Esophagus squamous epithelium (tissue), 5 donors: ENCODE measurements at regions not wholly inside any gene's neighbourhood (a gene's known extent, or its start where the extent isn't known, plus 50 kb on each side); places are given as distances from the start of the nearest gene placed in this dataset.

Experiments used
- DNase-seq: peaks from one replicate; lab custom pipeline; 2025; lab: John Stamatoyannopoulos, UW
- H3K27ac ChIP-seq, 4 donors: fragments of 200-600 bp; sonication (generic); one replicate each; pipeline ENCODE4 v1.5.1; 2016 to 2019; ENCODE audit warnings: mild to moderate bottlenecking in 1 of 4
- H3K27me3 ChIP-seq, 4 donors: fragments of 200-600 bp; sonication (generic); 1 replicate in 3 of 4; 2 replicates in 1 of 4; pipeline versions ENCODE4 v1.5.1 to v1.6.0; 2017 to 2021; ENCODE audit warnings: antibody characterized with exemption in 1 of 4
- H3K36me3 ChIP-seq, 3 donors: fragments of 200-600 bp; sonication (generic); one replicate each; pipeline ENCODE4 v1.5.1; 2016 to 2019
- H3K4me1 ChIP-seq, 3 donors: fragments of 200-600 bp; sonication (generic); one replicate each; pipeline ENCODE4 v1.5.1; 2017 to 2019
- H3K4me3 ChIP-seq, 4 donors: fragments of 200-600 bp; sonication (generic); 1 replicate in 3 of 4; 2 replicates in 1 of 4; pipeline ENCODE4 v1.5.1; 2016 to 2019; ENCODE audit warnings: mild to moderate bottlenecking in 2 of 4, moderate library complexity in 1 of 4
- H3K9me3 ChIP-seq, 3 donors: fragments of 200-600 bp; sonication (generic); one replicate each; pipeline ENCODE4 v1.5.1; 2016 to 2019
- POLR2A ChIP-seq, 4 donors: fragments of 450-650 bp; IDR thresholded peaks; one replicate each; pipeline ENCODE4 v1.6.1; 2017; ENCODE audit warnings: antibody characterized with exemption in 4 of 4, mild to moderate bottlenecking in 4 of 4, moderate library complexity in 3 of 4
- WGBS, 2 donors: methylation state at CpG; one replicate each; pipeline ENCODE4 v1.1.5; 2018; 5-methylcytosine and 5-hydroxymethylcytosine counted together
- intact Hi-C: fragments of 100-400 bp; cut with DNase I; formaldehyde crosslinking; loops from one replicate; pipeline ENCODE4 v1.15.0; 2022
- TF ChIP-seq, protein P1 (sequence below), 6 experiments: fragments of 450-650 bp in 4 of 6; fragments of 200-600 bp in 2 of 6; sonication (generic) in 2 of 6; IDR thresholded peaks; one replicate each; pipeline ENCODE4 v1.5.1; 2016 to 2019; ENCODE audit warnings: antibody characterized with exemption in 6 of 6, mild to moderate bottlenecking in 4 of 6, moderate library complexity in 4 of 6
- donor health status: DM: yes; HTN: yes; CAD: no.

DNA sequence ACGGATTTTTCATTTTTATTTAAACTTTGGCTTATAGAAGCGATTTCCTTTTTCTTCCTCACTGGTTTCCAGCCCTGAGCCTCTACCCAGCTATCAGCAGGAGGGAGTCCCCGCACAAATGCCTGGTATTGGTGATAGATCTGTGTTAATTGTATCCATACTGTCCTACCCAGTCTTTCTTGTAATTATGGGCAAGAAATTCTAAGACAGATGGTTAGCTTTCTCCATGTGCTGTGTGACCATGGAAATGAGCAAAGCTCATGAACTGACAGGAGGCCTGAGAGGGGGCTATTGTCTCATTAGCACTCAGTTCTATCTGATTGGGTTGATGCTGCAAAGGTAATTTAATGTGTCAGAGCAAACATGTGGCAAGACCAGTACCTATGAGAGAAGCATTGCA is 108.1 kb upstream of the IVNS1ABP start:
- WGBS, 2 donors = 92 to 95% methylated on average over 3 of the region's 3 CpGs
- no peaks in the 10 kb centered on the region for H3K36me3 ChIP-seq
- peaks cover 0 to 5% (median 0%) of the 10 kb centered on the region in 3 donors for H3K4me1 ChIP-seq
- no peaks in the 10 kb centered on the region for H3K27me3 ChIP-seq
- no peak overlapping the region for H3K27ac ChIP-seq
- DNase-seq = no peak
- no peak overlapping the region for H3K4me3 ChIP-seq
- intact Hi-C loops = no loop called here
- H3K9me3 ChIP-seq = no peaks in the 10 kb centered on the region
- TF ChIP-seq, protein P1, sequence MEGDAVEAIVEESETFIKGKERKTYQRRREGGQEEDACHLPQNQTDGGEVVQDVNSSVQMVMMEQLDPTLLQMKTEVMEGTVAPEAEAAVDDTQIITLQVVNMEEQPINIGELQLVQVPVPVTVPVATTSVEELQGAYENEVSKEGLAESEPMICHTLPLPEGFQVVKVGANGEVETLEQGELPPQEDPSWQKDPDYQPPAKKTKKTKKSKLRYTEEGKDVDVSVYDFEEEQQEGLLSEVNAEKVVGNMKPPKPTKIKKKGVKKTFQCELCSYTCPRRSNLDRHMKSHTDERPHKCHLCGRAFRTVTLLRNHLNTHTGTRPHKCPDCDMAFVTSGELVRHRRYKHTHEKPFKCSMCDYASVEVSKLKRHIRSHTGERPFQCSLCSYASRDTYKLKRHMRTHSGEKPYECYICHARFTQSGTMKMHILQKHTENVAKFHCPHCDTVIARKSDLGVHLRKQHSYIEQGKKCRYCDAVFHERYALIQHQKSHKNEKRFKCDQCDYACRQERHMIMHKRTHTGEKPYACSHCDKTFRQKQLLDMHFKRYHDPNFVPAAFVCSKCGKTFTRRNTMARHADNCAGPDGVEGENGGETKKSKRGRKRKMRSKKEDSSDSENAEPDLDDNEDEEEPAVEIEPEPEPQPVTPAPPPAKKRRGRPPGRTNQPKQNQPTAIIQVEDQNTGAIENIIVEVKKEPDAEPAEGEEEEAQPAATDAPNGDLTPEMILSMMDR (IDR thresholded peaks at IDR 0.05) = no peak
- TF ChIP-seq POLR2A (IDR thresholded peaks at IDR 0.05) = no peak

DNA sequence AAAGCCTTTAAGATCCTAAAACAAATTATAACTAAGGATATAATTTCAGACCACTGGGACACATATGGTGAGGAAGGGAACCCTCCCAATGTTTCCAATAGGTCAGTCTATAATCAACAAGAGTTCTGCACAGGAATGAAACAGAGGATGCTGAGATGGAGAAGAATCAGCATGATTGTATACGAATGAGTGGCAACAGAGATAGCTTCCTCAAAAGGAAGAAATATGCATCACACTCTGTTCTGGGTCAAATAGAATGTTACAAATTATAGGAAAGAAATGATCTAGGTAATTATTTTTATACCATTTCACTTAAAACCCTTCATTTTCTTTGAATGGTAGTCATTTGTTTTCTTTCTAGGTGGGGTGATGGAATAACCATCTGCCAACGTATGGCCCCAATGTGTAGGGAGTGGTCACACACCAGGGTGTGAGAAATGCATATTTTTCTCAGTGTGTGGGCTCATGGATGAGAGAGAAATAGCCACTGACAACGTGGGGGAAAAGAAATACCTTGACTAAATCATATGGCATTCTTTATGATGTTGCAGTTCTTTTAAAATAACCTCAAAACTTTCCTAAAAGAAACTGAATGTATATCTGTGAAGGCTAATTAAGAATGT is 104.6 kb upstream of the IVNS1ABP start:
- no peaks in the 10 kb centered on the region for H3K4me1 ChIP-seq
- intact Hi-C loops = no loop called here
- H3K4me3 ChIP-seq = no peak overlapping the region
- no peak for DNase-seq
- WGBS, 2 donors = 56 to 57% methylated on average over 3 of the region's 3 CpGs
- no peaks in the 10 kb centered on the region for H3K9me3 ChIP-seq
- no peaks in the 10 kb centered on the region for H3K27me3 ChIP-seq
- TF ChIP-seq, protein P1 (IDR thresholded peaks at IDR 0.05) = no peak
- TF ChIP-seq POLR2A (IDR thresholded peaks at IDR 0.05) = no peak
- no peak overlapping the region for H3K27ac ChIP-seq
- H3K36me3 ChIP-seq = no peaks in the 10 kb centered on the region

GRCh38 chr1:185420588-185421081 is 103.6 kb upstream of the IVNS1ABP start:
- Histone ChIP-seq H3K4me3 (no peak overlapping the region), H3K36me3 (no peaks in the 10 kb centered on the region), H3K9me3 (no peaks in the 10 kb centered on the region), H3K27me3 (no peaks in the 10 kb centered on the region), H3K27ac (no peak overlapping the region), H3K4me1 (no peaks in the 10 kb centered on the region)
- intact Hi-C loops = no loop called here
- TF ChIP-seq POLR2A (IDR thresholded peaks at IDR 0.05) = no peak
- TF ChIP-seq, protein P1 (IDR thresholded peaks at IDR 0.05) = no peak
- no peak for DNase-seq

DNA sequence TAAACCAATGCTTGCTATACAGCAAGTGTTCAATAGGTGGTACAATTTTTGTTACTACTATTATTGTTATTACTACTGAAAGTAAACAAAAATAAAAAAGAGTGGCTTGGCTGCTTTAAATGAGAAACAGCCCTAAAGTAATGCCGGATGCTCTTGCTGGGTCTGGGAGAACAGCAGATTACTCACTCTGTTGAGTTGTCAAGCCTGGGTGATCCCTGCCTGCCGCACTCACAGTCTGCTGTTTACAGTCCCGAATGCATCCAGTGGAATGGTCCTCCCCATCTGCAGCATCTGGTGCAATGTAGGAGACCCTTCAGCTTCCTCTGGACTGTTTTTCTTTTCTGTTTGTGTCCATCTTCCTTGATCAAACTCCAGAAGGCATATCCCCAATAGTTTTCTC is 102.7 kb upstream of the IVNS1ABP start:
- WGBS, 2 donors = 43 to 90% methylated on average over 3 of the region's 3 CpGs
- DNase-seq = no peak
- H3K27ac ChIP-seq = no peak overlapping the region
- intact Hi-C loops = no loop called here
- H3K4me3 ChIP-seq = no peak overlapping the region
- H3K4me1 ChIP-seq = no peaks in the 10 kb centered on the region
- H3K27me3 ChIP-seq = no peaks in the 10 kb centered on the region
- no peaks in the 10 kb centered on the region for H3K36me3 ChIP-seq
- no peaks in the 10 kb centered on the region for H3K9me3 ChIP-seq
- TF ChIP-seq, protein P1 (IDR thresholded peaks at IDR 0.05) = no peak
- TF ChIP-seq POLR2A (IDR thresholded peaks at IDR 0.05) = no peak

- intact Hi-C loops = no loop called here
- H3K36me3 ChIP-seq = no peaks in the 10 kb centered on the region
- 85 to 88% methylated on average over 1 of the region's 1 CpG for WGBS, 2 donors
- no peaks in the 10 kb centered on the region for H3K9me3 ChIP-seq
- H3K4me1 ChIP-seq = peaks cover 0 to 1% (median 0%) of the 10 kb centered on the region in 3 donors
- H3K27me3 ChIP-seq = no peaks in the 10 kb centered on the region
- H3K27ac ChIP-seq = no peak overlapping the region
- TF ChIP-seq, protein P1 (IDR thresholded peaks at IDR 0.05) = no peak
- no peak for TF ChIP-seq POLR2A (IDR thresholded peaks at IDR 0.05)
- H3K4me3 ChIP-seq = no peak overlapping the region
- no peak for DNase-seq
Observed at GRCh38 chr1:185418472-185418871, 101.4 kb upstream of the IVNS1ABP start.
